BLaER1 treated with 17β-estradiol and CSF1 and Interleukin-3, amounts not matched to agents 10 nM and 100 nM (cell line): ENCODE measurements at regions not wholly inside any gene's neighbourhood (a gene's known extent, or its start where the extent isn't known, plus 50 kb on each side); places are given as distances from the start of the nearest gene placed in this dataset.

Experiments
- H3K27ac ChIP-seq, 11 experiments: shearing (Covaris generic); formaldehyde crosslinking; 2 replicates each; pipeline ENCODE4 v1.8.1; 2022
- H3K27me3 ChIP-seq, 11 experiments: shearing (Covaris generic); formaldehyde crosslinking; 2 replicates each; pipeline ENCODE4 v1.8.1; 2022
- H3K36me3 ChIP-seq, 11 experiments: shearing (Covaris generic); formaldehyde crosslinking; 2 replicates each; pipeline ENCODE4 v1.8.1; 2022
- H3K4me1 ChIP-seq, 10 experiments: shearing (Covaris generic); formaldehyde crosslinking; 2 replicates each; pipeline ENCODE4 v1.8.1; 2022
- H3K4me2 ChIP-seq, 11 experiments: shearing (Covaris generic); formaldehyde crosslinking; 2 replicates each; pipeline ENCODE4 v1.8.1; 2022
- H3K4me3 ChIP-seq, 10 experiments: shearing (Covaris generic); formaldehyde crosslinking; 2 replicates each; pipeline ENCODE4 v1.8.1; 2022
- H3K9ac ChIP-seq, 11 experiments: shearing (Covaris generic); formaldehyde crosslinking; 2 replicates each; pipeline ENCODE4 v1.8.1; 2022
- H3K9me3 ChIP-seq, 11 experiments: shearing (Covaris generic); formaldehyde crosslinking; replicated peaks in 1 of 11; 2 replicates each; pipeline ENCODE4 v1.8.1; 2022
- H4K20me1 ChIP-seq, 11 experiments: shearing (Covaris generic); formaldehyde crosslinking; 2 replicates each; pipeline ENCODE4 v1.8.1; 2022
- Cebpa-rat ChIP-seq, 11 experiments: shearing (Covaris generic); IDR thresholded peaks; 2 replicates each; pipeline ENCODE4 v1.8.1; 2022

DNA sequence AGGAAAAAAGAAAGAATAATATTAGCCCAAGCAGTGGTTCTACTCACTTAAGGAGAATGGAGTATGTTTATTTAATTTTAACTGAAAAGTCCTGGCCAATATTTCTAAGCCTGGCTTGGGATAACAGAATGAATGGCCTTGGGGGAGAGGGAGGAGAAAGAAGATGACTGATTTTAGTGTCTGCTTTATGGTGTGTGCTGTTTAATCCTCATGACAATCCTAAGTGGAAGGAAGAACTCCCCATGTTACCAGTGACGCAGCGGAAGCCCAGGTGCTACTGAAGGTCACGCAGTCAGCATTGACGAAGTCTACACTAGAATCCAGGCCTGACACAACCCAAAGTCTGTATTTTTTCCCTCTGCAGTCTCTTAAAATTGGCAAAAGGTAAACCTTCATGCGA is 50.5 kb downstream of the PALM2AKAP2 start:
- no peak overlapping the region for H3K4me3 ChIP-seq
- no peak overlapping the region for H3K27ac ChIP-seq
- H3K36me3 ChIP-seq, result no peaks in the 10 kb centered on the region
- H3K4me2 ChIP-seq, result no peak overlapping the region
- no peaks in the 10 kb centered on the region for H3K27me3 ChIP-seq
- no peak for TF ChIP-seq Cebpa-rat (IDR thresholded peaks at IDR 0.05)
- H4K20me1 ChIP-seq, result no peaks in the 10 kb centered on the region
- no peak overlapping the region for H3K9ac ChIP-seq
- H3K4me1 ChIP-seq, result no peaks in the 10 kb centered on the region
- H3K9me3 ChIP-seq, result peaks cover 0 to 9% (median 0%) of the 10 kb centered on the region in 11 experiments; a peak in 3 of 22 replicates

DNA sequence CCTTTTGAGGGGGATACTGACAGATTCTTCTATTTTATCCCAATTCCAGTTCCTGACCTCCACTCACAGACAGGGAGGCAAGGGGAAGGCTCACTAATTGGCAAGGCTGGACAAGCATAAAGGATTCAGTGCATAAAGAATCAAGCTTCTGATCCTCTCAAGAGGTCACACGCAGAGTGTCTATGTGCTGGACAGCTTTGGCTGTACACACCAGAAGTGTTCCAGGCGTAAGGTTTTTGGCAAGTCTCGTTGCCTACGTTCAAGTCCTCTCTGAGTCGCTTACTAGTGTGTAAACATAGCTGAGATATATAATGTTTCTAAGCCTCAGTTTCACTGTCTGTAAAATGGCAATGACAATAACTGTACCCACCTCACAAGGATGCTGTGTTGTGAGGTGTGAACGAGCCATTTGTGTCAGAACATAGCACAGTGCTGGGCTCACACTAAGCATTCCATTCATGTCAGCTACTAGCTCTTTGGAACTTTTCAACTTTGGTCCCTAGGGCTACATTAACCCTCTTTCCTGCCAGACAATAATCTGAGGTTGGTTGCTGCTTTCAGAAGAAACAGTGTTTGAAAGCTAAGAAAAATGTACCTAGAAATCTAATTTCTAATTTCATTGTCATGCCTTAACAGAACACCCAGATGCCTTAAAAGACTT is 52.1 kb downstream of the PALM2AKAP2 start:
- H3K4me3 ChIP-seq, result no peak overlapping the region
- H4K20me1 ChIP-seq, result no peaks in the 10 kb centered on the region
- H3K4me1 ChIP-seq, result no peaks in the 10 kb centered on the region
- H3K27ac ChIP-seq, result no peak overlapping the region
- no peak overlapping the region for H3K9ac ChIP-seq
- H3K4me2 ChIP-seq, result no peak overlapping the region
- H3K36me3 ChIP-seq, result no peaks in the 10 kb centered on the region
- TF ChIP-seq Cebpa-rat (IDR thresholded peaks at IDR 0.05), result no peak
- H3K27me3 ChIP-seq, result no peaks in the 10 kb centered on the region
- peaks cover 0 to 9% (median 0%) of the 10 kb centered on the region in 11 experiments; a peak in 3 of 22 replicates for H3K9me3 ChIP-seq

DNA sequence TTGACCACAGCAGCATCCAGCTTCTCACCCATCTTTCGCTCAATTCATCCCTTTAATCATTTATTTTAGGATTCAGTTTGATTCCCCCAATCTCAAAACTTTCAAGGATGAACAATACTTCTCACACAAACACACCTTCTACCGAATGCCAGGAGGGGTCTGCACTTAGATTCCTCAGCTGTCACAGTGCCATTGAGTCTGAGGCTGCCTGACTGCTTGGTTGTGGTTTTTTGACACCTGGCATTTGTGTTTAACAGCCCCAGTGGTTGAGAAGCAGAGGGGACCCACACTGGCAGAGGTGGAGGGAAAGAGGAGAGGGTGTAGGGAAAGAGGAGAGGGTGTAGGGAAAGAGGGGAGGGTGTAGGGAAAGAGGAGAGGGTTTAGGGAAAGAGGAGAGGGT is 54.9 kb downstream of the PALM2AKAP2 start:
- Histone ChIP-seq H3K27ac (no peak overlapping the region), H3K9me3 (peaks cover 0 to 9% (median 0%) of the 10 kb centered on the region in 11 experiments; a peak in 3 of 22 replicates), H4K20me1 (no peaks in the 10 kb centered on the region), H3K27me3 (no peaks in the 10 kb centered on the region), H3K4me2 (no peak overlapping the region), H3K4me1 (no peaks in the 10 kb centered on the region), H3K9ac (no peak overlapping the region), H3K36me3 (no peaks in the 10 kb centered on the region), H3K4me3 (no peak overlapping the region)
- TF ChIP-seq Cebpa-rat (IDR thresholded peaks at IDR 0.05), result no peak

DNA sequence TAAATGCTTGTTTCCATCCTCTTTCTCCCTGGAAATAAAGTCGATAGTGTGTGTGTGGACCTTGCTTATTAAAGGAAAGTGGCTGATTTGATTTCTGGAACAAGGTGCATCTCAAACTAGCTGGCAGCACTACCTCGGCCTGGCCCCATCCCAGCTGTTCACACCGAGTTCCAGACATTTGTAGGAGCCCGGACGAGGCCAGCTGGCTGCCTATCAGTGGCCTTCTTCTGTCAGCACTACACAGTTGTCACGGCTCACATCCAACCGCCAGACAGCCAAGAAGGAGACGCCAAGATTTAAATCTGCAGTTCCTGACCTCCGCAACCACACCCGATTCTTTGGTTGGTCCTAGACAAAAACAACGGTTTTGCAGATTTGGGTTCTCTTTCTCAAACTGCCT is 63.6 kb downstream of the PALM2AKAP2 start:
- Histone ChIP-seq H3K4me1 (no peaks in the 10 kb centered on the region), H3K4me3 (no peak overlapping the region), H3K4me2 (no peak overlapping the region), H3K27me3 (no peaks in the 10 kb centered on the region), H4K20me1 (no peaks in the 10 kb centered on the region), H3K9ac (no peak overlapping the region), H3K9me3 (no peaks in the 10 kb centered on the region), H3K36me3 (no peaks in the 10 kb centered on the region), H3K27ac (no peak overlapping the region)
- TF ChIP-seq Cebpa-rat (IDR thresholded peaks at IDR 0.05), result no peak

DNA sequence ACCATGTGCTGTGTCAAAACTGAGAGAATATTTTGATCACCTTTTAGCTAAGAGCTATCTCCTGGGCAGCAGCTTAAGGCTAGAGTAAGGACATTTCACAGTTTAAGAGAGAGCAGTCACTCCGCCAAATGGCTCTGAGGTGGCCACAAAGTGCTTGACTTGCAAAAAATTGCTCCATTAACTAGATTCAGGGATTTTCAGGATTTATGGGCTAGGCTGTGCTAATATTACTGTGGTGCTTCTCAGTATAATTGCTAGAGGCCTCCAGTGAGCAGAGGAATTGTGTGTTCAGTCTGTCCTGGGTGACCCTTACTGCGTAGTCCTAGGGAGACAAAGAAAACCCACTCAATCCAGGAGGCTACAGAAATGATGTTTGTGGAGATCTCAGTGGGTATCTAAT is 65.2 kb downstream of the PALM2AKAP2 start:
- H3K9ac ChIP-seq, result no peak overlapping the region
- no peak for TF ChIP-seq Cebpa-rat (IDR thresholded peaks at IDR 0.05)
- no peaks in the 10 kb centered on the region for H3K4me1 ChIP-seq
- H3K4me3 ChIP-seq, result no peak overlapping the region
- H3K4me2 ChIP-seq, result no peak overlapping the region
- no peaks in the 10 kb centered on the region for H4K20me1 ChIP-seq
- H3K36me3 ChIP-seq, result no peaks in the 10 kb centered on the region
- no peak overlapping the region for H3K27ac ChIP-seq
- H3K9me3 ChIP-seq, result no peaks in the 10 kb centered on the region
- no peaks in the 10 kb centered on the region for H3K27me3 ChIP-seq

DNA sequence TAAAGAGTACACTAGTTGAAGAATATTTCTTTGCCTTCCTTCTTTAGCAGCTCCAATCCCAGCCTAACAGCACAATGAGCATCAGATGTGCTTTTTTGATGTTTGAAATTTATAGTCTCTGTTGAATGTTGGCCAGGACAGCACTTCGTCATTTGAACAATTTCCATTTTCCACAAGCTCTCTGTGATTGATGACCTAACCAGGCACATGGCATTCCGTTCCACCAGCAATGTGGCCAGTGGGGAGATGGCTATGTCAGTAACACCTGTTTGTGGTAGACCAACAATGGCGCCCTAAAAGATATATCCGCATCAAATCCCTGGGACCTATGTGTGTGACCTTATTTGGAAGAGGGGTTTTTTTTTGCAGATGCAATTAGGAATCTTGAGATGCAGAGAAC is 66.8 kb downstream of the PALM2AKAP2 start:
- no peaks in the 10 kb centered on the region for H3K27me3 ChIP-seq
- no peak overlapping the region for H3K27ac ChIP-seq
- no peaks in the 10 kb centered on the region for H3K4me1 ChIP-seq
- H4K20me1 ChIP-seq, result no peaks in the 10 kb centered on the region
- H3K4me2 ChIP-seq, result no peak overlapping the region
- no peak for TF ChIP-seq Cebpa-rat (IDR thresholded peaks at IDR 0.05)
- no peak overlapping the region for H3K9ac ChIP-seq
- no peaks in the 10 kb centered on the region for H3K9me3 ChIP-seq
- H3K36me3 ChIP-seq, result no peaks in the 10 kb centered on the region
- H3K4me3 ChIP-seq, result no peak overlapping the region

DNA sequence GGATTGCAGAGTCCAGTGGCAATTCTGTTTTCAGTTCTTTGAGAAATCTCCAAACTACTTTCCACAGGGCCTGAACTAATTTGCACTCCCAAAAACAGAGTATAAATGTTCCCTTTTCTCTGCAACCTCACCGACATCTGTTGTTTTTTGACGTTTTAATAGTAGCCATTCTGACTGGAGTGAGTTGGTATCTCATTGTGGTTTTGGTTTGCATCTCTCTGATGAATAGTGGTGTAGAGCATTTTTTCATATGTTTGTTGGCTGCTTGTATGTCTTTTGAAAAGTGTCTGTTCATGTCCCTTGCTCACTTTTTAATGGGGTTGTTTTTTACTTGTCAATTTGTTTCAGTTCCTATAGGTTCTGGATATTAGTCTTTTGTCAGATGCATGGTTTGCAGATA is 72.6 kb downstream of the PALM2AKAP2 start:
- no peak overlapping the region for H3K4me3 ChIP-seq
- no peaks in the 10 kb centered on the region for H3K36me3 ChIP-seq
- H3K27me3 ChIP-seq, result no peaks in the 10 kb centered on the region
- no peaks in the 10 kb centered on the region for H4K20me1 ChIP-seq
- H3K27ac ChIP-seq, result no peak overlapping the region
- TF ChIP-seq Cebpa-rat (IDR thresholded peaks at IDR 0.05), result no peak
- peaks cover 0 to 4% (median 0%) of the 10 kb centered on the region in 11 experiments; a peak in 2 of 22 replicates for H3K9me3 ChIP-seq
- H3K4me1 ChIP-seq, result no peaks in the 10 kb centered on the region
- H3K9ac ChIP-seq, result no peak overlapping the region
- H3K4me2 ChIP-seq, result no peak overlapping the region

DNA sequence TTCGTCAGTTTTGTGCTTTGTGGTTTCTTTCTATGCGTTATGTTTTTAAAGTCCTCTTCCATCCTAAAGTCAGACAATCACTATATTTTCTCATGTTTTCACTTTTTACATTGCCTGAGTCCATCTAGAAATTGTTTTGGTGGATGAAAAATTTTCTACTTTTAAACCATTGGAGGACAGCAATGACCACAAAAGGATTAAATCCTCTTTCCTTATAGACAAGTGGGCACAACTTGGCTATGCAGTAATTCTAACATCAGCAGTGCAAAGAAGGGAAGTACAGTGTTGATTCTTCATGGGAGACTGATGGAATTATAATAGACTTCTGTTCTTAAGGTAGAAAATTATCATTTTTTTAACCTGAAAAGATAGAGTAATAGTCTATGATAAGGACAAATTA is 75.5 kb downstream of the PALM2AKAP2 start:
- H3K9me3 ChIP-seq, result peaks cover 0 to 4% (median 0%) of the 10 kb centered on the region in 11 experiments; a peak in 2 of 22 replicates
- no peak overlapping the region for H3K4me3 ChIP-seq
- no peaks in the 10 kb centered on the region for H3K36me3 ChIP-seq
- no peak overlapping the region for H3K27ac ChIP-seq
- H3K4me2 ChIP-seq, result no peak overlapping the region
- no peaks in the 10 kb centered on the region for H4K20me1 ChIP-seq
- no peak for TF ChIP-seq Cebpa-rat (IDR thresholded peaks at IDR 0.05)
- no peak overlapping the region for H3K9ac ChIP-seq
- H3K27me3 ChIP-seq, result no peaks in the 10 kb centered on the region
- H3K4me1 ChIP-seq, result peaks cover 0 to 6% (median 0%) of the 10 kb centered on the region in 10 experiments; a peak in 2 of 20 replicates

DNA sequence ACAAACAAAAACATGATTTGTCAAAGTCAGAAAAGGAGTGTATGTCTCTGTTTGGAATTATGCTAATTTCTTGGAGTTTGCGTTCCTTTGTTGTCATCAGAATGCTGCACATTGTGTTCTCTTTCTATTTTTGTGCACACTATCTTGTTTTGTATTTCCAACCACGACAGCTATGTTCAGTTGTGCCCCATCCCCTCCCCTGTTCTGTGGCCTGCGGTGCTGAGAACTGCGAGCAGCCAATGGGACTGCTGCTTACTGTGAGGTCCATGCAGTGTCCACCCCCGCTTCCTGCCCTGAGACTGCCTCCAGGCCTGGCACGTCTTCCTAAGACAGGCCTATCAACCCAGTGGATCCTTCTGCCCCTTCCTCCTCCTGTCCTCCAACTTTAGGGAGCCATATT is 76.8 kb downstream of the PALM2AKAP2 start:
- H3K9me3 ChIP-seq, result peaks cover 0 to 4% (median 0%) of the 10 kb centered on the region in 11 experiments; a peak in 2 of 22 replicates
- no peaks in the 10 kb centered on the region for H4K20me1 ChIP-seq

DNA sequence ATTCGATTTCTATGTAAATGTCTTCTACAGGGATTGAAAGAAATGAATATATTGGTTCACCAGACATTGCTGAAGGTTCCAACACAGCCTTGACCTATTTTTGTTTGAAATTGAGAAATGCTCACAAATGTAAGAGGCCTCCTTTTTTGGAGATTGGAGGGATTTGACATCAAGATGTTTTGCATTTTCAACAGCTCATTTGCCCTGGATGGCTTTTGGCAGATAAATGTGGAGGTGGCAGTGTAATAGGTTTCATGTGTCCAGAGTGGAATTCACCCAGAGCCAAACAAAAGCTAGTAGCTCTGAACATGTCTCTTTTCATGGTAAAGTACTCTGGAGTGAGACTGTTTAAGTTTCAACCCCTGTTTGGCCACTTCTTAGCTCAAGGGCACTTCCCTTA is 77.3 kb downstream of the PALM2AKAP2 start:
- no peak overlapping the region for H3K4me2 ChIP-seq
- no peaks in the 10 kb centered on the region for H4K20me1 ChIP-seq
- no peak overlapping the region for H3K27ac ChIP-seq
- no peak overlapping the region for H3K4me3 ChIP-seq
- no peaks in the 10 kb centered on the region for H3K36me3 ChIP-seq
- H3K4me1 ChIP-seq, result peaks cover 0 to 6% (median 0%) of the 10 kb centered on the region in 10 experiments; a peak in 2 of 20 replicates
- TF ChIP-seq Cebpa-rat (IDR thresholded peaks at IDR 0.05), result no peak
- H3K9ac ChIP-seq, result no peak overlapping the region
- H3K9me3 ChIP-seq, result peaks cover 0 to under 1% (median 0%) of the 10 kb centered on the region in 11 experiments; a peak in 2 of 22 replicates
- H3K27me3 ChIP-seq, result no peaks in the 10 kb centered on the region

More for the DNA sequence above, 76.8 kb downstream of the PALM2AKAP2 start:
- no peak overlapping the region for H3K9ac ChIP-seq
- no peaks in the 10 kb centered on the region for H3K27me3 ChIP-seq
- no peaks in the 10 kb centered on the region for H3K36me3 ChIP-seq
- H3K4me1 ChIP-seq, result peaks cover 0 to 6% (median 0%) of the 10 kb centered on the region in 10 experiments; a peak in 2 of 20 replicates
- no peak overlapping the region for H3K27ac ChIP-seq
- H3K4me2 ChIP-seq, result no peak overlapping the region
- H3K4me3 ChIP-seq, result no peak overlapping the region
- TF ChIP-seq Cebpa-rat (IDR thresholded peaks at IDR 0.05), result no peak
